GM18517 (cell line): ENCODE measurements at regions not wholly inside any gene's neighbourhood (a gene's known extent, or its start where the extent isn't known, plus 50 kb on each side); places are given as distances from the start of the nearest gene placed in this dataset.
A peak's percentile ranks its signal among the peaks of the same experiment; 100 is the strongest.
"Not testable (repeated sequence)": the region's sequence is repeated elsewhere in the genome, so short reads cannot be mapped to it uniquely, and the experiment has no call there.

Experiments used
- ATAC-seq: cut with Tn5 transposase; IDR thresholded peaks from one replicate; pipeline ENCODE4 v1.9.1; 2021; ENCODE audit warnings: mild to moderate bottlenecking, moderate library complexity; ENCODE audit not compliant: unreplicated experiment

DNA sequence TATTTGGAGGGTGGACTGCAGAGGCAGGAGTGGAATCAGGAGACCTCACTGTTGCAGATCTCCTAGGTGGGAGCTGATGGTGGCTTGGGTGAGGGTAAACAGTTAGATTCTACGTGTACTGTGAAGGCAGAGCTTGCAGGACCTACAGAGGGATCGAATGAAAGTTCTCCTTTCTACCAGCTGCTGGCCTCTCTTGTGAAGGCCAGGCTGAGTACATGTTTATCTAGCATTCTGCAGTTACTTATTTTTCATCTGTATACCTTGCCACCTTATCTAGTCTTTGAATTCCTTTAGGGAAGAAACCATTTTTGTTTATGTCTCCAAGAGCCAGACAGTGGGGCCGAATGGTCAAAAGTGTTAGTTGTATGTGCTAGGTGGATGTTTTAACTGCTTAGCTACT, 57.6 kb downstream of the PTTG1 start:
- ATAC-seq, result no peak

DNA sequence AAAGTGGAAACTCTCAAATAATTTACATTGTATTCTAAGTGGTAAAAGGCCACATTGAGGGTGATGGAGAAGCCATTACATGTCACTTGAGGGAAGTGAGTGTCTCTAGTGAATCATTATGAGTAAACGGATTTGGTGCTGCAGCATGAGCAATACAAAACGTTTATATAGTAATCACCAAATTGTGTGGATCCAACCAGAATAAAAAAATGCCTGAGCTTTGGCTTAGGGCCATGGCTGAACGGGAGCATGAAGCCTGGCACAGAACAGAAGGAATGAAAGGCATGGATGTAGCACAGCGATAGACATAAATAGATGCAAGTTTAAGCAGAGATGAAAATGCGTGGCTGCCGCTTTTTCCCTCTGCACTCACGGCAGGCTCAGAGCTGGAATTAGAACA, 58.3 kb downstream of the PTTG1 start:
- no peak for ATAC-seq

DNA sequence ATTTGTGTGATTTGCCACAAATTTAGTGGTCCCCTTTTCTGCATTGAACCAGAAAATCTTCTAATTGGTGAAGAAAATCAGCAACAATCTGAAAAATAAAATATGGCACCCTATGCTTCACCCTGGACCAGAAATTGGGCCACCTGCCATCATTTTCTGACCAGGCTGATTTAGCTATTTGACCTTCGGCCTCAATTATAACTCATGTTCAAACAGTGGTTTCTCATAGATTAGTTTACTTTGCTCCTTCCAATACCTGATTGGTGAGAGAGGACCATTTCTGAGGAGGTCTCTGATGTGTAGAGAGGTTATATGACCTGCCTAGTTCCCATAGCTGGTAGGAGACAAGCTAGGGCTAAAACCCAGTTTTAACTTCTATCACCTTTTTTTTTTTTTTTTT, 59.0 kb downstream of the PTTG1 start:
- no peak for ATAC-seq

DNA sequence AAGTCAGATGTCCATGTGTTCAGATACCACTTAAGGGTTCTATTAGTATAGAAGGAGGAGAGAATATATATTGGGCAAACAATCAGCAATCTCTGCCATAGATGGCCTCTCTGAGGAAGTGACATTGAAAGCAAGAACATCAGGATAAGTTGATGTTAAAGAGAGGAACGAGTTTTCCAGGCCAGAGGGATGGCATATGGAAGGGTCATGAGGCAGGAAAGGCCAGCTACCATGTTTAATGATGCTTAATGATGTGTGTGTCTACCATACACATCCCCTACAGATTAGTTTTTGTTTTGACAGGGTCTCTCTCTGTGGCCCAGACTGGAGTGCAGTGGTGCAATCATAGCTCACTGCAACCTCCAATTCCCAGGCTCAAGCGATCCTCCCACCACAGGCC, 63.0 kb downstream of the PTTG1 start:
- no peak for ATAC-seq

DNA sequence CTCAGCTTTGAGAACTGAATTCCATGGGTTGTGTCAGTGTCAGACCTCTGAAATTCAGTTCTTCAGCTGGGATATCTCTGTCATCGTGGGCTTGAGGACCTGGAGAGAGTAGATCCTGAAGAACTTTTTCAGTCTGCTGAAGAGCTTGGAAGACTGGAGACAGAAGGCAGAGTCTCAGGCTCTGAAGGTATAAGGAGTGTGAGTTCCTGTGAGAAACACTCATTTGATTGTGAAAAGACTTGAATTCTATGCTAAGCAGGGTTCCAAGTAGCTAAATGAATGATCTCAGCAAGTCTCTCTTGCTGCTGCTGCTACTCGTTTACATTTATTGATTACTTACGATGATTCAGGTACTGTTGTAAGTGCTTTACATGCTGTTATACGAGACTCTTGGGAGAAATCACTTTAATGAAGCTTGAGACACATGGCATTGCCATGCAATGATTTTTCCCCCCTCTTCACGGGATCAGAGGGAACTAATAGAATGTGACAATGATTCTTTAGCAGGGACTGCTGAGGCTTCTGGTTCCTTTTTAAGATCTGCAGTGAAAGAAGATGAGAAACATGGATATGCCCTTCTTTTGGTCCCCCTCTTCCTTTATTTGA, 63.8 kb downstream of the PTTG1 start:
- no peak for ATAC-seq

DNA sequence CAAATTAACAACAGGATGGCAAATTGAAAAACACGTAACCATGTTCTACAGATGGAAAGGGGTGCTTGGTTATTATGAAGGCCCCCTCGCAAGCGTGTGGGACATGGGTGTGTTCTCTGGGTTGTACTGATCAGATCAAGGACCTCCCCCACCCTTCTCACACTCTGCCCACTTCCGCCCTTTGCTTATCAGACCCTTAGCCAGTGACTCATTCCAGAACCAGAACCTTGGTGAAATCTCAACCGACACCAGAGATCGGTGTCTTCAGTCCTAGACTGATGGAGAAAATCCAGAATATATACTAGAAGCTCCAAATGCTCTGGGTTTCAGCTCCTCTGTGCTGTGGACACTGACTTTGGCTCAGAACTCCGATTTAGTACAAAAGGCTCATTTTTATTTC, 64.9 kb downstream of the PTTG1 start:
- peak; percentile 57 for ATAC-seq

DNA sequence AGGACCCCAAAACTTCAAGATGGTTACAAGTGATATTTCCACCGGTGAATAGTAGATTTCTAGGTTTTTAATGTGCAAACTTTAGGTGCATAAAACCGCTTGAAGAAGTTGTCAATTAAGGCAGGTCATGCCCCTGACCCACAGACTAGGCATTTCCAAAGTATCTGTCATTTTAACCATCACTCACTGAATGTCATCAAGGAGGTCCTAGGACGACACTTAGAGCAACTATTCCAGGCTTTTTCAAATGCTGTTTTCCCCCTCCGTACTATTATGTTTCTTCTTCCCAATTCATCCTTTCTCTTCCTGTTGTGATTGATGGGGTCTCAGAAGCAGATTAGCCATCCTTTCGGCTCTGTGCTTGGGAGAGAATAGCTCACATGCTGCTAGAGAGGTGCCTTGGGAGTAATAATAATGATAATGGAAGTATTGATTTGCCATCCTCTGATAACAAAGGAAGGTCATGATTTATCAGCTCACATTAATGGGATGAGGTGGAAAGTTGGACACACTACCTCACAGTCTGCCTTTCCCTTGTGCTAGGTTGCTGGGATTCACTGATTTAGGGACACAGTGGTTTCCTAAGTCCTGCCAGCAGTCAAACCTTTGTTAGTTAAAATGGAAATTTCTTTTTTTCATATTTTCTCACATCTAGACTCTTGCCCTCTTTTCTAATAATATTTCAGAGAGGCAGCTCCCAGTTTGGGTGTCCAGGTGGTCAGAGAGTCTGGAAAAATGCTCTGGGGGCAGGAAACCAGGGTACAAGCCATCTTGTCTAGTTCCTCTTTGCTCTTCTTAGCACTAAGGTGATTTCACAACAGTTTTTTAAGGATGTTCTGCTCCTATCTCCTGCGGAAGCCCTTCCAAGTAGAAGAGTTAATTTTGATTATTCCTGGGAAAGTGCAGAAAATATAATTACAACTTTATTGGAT, 67.0 kb downstream of the PTTG1 start:
- no peak for ATAC-seq

DNA sequence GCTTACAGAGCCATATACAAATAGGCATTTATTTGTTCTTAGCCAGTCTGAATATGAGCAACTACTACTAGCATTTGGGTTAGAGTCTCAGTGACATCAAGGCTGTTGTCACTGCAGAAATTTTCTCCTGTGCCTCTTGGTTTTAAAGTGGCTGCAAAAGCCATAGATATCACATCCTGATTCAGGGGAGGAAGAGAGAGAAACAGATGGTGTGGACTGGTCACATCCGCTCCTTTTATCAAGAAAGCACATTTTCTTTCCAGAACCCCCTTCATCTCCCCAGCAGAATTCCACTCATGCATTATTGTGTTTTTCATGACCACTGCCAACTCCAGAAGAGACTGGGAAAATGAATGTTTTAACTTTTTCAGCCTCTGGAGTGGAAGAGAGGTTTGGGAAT, 69.8 kb downstream of the PTTG1 start:
- ATAC-seq, result no peak

DNA sequence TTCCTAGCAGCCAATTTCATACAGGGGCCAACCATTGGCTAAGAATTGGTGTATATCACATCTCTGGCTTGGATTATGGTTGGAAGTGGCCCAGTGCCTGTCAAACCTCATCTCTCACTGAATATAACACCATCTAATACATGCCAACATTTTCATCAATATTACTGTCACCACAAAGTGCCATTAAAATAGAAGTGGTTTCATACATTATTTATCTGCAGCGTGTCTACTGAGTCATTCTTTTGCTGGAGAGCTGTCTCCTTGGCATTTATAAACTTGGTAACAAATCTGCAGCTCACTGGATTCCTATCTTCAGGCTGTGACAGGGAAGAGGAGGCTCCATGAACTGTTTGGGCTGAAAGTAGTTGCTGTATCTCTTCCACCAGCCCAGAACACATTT, 70.9 kb downstream of the PTTG1 start:
- no peak for ATAC-seq

DNA sequence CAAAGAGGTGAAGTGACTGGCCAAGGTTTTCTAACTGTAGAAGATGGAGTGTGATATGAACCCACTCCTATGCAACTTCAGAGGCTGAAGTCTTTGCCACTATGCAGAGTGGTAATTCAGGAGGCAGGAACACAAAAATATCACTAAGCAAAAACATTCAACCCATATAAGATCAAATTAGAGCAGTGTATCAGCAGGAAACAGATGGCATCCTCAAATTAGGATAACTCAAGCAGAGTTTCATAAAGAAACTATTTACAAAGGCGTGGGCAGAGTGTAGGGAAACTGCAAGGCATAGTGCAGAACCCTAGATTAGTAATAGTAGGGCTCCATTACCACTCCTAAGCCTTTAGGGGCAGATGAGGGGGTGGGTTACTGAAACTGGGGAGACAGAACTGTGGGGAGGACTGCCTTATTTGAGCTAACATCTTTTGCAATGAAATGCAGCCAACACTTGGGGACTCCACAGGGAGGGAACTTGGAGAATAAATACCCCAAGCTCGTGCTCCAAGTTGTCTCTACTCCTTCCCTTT, 72.2 kb downstream of the PTTG1 start:
- no peak for ATAC-seq

DNA sequence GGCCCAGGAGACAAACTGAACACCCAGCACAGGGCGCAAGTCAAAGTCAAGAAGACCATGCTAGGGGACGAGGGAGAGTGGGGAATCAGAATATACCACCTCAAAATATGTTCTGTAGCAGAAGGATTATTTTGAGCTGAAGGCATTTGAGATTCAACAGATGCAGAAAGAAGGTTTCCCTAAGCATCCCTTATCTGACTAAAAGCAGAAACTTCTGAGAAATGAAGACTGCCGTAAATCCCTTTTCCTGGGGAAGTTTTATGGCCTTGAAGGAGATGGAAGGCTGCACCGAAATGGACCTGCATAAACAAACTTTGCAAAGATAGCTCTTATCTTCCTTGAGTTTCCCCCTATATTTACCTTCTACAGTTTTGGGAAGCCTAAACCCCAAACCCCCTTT, 72.8 kb downstream of the PTTG1 start:
- no peak for ATAC-seq

DNA sequence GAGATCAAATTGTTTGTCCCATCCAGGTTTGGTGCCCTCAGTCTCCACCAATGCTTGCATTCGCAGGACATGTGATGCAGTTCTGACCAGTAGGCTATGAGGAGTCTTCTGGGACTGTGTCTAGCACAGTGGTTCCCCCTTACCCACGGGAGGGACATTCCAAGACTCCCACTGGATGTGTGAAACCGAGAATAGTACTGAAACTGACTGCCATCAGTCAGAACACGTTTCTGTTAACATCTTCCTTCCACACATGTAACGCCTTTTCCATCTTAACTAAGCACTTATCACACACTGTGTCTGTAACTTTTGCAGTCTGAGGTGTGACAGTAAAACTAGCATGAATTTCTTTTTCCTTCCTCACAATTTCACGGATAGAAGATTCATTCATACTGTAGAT, 74.7 kb downstream of the PTTG1 start:
- ATAC-seq, result no peak

DNA sequence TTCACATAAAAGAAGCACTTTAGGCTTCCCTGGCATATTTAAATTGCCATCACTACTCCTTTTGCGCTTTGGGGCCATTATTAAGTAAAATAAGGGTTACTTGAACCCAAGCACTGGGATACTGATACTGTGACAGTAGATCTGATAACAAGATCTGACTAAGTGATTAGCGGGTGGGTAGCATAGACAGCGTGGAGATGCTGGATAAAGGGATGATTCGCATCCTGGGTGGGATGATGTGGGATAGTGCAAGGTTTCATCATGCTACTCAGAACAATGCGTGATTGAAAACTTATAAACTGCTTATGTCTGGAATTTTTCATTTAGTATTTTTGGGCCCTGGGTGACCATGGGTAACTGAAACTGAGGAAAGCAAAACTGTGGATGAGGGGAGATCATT, 75.1 kb downstream of the PTTG1 start:
- ATAC-seq, result no peak

DNA sequence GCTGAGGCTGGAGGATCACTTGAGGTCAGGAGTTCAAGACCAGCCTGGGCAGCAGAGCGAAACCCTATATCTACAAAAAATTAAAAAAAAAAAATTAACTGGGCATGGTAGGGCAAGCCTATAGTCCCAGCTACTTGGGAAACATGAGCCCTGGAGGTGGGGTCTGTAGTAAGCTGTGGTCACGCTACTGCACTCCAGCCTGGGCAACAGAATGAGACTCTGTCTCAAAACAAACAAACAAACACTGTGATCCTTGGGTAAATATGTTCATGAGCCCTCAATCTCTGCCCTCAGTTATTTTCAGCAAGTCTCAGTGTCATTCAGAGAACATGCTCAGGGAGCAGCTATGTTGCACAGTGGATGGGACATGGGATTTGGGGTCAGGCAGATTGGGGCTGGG, 76.2 kb downstream of the PTTG1 start:
- no peak for ATAC-seq

DNA sequence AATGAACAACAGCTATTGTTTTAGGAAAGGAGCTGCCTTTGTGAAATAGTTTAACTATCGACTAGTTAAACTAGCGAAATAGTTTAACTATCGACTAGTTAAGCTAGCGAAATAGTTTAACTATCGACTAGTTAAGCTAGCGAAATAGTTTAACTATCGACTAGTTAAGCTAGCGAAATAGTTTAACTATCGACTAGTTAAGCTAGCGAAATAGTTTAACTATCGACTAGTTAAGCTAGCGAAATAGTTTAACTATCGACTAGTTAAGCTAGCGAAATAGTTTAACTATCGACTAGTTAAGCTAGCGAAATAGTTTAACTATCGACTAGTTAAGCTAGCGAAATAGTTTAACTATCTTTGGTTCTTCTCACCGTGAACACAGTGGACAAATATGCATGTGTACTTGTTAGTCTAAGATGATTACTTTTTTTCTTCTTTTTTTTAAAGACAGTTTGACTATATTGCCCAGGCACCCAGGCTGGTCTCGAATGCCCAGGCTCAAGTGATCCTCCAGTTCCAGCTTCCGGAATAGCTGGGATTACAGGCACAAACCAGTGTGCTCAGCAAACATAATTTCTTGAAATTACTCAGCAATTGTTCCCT, 76.9 kb downstream of the PTTG1 start:
- ATAC-seq, result not testable (repeated sequence)

DNA sequence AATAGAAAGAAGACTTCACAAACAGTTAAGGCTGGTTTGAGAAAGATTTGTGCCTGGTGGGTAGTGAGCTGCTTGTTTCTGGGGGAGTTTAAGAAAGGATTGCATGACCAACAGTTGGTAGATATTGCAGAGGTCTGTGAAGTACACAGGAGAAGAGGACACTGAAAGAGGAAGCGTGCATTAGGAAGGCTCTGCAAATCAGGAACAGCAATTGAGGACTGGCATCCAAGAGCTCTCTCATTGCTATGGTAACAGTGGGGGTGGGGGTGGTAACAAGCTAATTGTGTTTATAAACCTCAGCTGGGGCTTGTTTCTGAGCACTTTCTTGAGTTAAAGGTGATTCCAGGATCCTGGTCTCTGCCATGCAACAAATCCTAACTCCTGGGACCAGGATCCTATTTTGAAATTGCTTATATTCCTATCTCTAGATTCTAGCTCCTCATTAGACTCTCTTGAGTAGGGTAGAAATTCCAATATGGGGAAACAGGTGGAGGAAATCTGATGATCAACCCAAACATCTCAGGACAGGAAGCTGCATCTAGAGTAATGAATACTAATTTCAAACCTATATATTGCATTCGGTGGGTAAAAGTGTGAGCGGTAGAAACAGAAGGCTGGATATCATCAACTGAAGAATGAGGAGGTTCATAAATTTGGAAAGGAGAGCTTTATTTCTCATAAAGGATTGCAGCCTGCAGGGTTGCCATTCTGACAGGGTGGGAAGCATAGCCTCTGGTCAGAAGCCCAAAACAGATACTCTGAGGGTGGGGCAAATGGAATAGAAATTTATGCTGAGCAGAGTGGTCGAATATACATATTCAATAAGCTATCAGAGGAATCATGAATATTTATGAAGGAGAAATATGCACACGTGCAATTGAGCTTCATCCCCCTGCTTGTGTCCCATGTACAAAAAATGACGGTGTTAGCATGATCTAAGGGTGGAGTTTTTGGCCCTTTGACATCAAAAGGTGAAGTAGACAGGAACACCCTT, 79.4 kb downstream of the PTTG1 start:
- no peak for ATAC-seq

DNA sequence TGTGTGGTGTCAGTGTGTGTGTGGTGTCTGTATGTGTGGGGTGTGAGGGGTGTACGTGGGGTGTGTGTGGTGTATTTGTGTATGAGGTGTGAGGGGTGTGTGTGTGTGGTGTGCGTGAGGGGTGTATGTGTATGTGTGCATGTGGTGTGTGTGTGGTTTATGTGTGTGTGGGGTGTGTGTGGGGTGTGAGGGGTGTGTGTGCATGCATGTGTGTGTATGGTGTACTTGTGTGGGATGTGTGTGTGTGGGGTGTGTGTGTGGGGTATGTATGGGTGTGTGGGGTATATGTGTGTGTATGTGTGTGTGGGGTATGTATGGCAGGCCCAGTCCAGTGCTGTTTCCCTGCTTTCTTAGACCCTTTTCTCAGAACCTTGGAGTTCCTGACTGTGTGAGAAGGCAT, 83.3 kb downstream of the PTTG1 start:
- no peak for ATAC-seq

DNA sequence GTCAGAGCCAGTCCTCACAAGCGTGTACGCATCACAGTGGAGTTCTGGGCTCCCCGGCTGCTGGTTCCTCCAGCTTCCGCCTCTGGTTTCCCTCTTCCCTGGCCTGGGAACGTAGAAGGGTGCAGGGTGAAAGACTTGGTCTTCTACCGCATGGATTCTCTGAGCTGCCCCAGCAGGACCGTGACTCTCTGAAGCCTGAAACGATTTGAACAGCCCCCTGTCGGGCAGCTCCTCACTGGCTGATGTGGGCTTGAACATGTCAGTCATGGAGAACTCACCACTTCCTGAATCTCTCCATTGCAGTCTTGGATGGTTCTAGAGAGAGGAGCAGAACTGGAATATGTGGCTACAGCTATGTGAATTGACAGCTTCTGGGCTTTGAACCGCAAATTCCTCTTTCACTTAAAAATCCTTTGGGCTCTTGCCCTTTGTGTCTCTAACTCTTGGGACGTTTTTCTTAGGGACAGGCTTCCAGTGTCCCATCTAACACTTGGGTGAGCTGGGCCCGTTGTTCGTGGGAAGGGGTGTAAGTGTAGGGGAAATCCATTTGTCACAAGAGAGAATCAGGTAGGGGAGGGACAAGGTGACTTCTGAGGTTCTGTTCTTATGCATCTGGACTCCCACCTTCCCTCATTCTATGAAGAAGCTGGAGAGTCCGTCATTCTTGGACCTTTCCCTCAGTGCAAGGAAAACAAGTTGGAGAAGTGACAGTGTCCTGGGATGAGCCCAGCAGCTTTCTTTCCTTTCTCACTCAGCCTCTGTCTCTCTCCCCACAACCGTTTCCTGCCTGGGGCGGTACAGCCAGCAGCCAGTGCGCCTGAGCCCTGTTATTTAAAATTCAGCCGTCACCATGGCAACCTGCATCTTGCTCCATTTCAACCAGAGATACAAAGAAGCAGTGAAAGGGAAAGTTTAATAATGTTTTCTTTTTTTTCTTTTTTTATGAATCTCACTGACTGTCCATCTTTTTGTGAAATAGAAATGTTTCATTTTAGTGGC, 84.7 kb downstream of the PTTG1 start:
- ATAC-seq, result peak; percentile 85

DNA sequence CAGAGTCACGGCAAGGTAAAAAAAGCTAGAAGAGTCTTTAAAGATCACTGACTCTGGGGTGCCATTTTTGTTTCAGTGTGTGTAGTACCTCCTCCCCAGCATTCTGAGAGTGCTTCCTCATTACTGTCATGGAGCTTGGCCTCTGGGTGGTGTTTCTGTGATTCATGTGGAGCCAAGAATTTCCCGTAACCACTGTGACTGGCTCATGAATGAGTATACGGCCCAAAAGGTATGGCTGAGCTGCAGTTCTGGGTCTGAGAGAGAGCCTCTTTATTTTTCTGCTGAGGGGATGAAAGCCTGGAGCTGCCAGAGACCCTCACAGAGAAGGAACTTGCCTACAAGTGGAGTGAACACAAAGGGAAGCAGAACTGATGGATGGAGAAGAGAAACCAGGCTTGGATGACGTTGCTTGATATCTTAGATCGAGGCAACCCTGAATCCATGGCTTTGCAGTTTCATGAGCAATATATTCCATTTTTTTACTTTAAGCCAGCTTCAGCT, 85.6 kb downstream of the PTTG1 start:
- no peak for ATAC-seq
